ENCODE measurements at regions not wholly inside any gene's neighbourhood (a gene's known extent, or its start where the extent isn't known, plus 50 kb on each side); places are given as distances from the start of the nearest gene placed in this dataset.
"Not testable (repeated sequence)": the region's sequence is repeated elsewhere in the genome, so short reads cannot be mapped to it uniquely, and the experiment has no call there.

- TF ChIP-seq ZNF462 (CRISPR knock-in tag; IDR thresholded peaks at IDR 0.05) = no peak
- no peak for TF ChIP-seq STAT1 (IDR thresholded peaks at IDR 0.05; ENCODE audit: unreplicated experiment)
- no peak for TF ChIP-seq ETS1 (IDR thresholded peaks at IDR 0.05)
- no peak for TF ChIP-seq POLR2AphosphoS5 (IDR thresholded peaks at IDR 0.05; ENCODE audit: low read depth)
- no peak for TF ChIP-seq EZH2 (IDR thresholded peaks at IDR 0.05; ENCODE audit: low read depth, unreplicated experiment)
- no peak for TF ChIP-seq CREB1 (CRISPR knock-in tag; IDR thresholded peaks at IDR 0.05; ENCODE audit: low read depth)
- TF ChIP-seq EZH2phosphoT487 (IDR thresholded peaks at IDR 0.05; ENCODE audit: unreplicated experiment) = no peak
- TF ChIP-seq ZNF114 (CRISPR knock-in tag; IDR thresholded peaks at IDR 0.05) = no peak
These were observed 82.5 kb downstream of the GASK1B start (continued) for GRCh38 chr4:158090323-158090722.

GRCh38 chr4:158089897-158090296 is 82.9 kb downstream of the GASK1B start:
- not testable (repeated sequence) for H3K4me1 Mint-ChIP-seq; H4K20me1 ChIP-seq (replicated peaks; ENCODE audit: insufficient read depth); ATAC-seq; H3K27me3 ChIP-seq (ENCODE audit: insufficient read depth); H3K27ac Mint-ChIP-seq; H3K9me2 ChIP-seq (ENCODE audit: insufficient read depth); H3K36me3 Mint-ChIP-seq (ENCODE audit: low read depth); H3K27me3 Mint-ChIP-seq (ENCODE audit: insufficient read depth, low read depth, poor library complexity); H3K27ac ChIP-seq (ENCODE audit: low read depth); H2AFZ ChIP-seq; H3K4me3 ChIP-seq; H3K4me3 Mint-ChIP-seq; DNase-seq (ENCODE audit: low spot score); H3K4me1 ChIP-seq (ENCODE audit: insufficient read depth); H3K9me3 Mint-ChIP-seq; H3K36me3 ChIP-seq (ENCODE audit: insufficient read depth); H3K4me2 ChIP-seq; H3F3A ChIP-seq (replicated peaks; ENCODE audit: low read depth); H3K79me2 ChIP-seq (replicated peaks; ENCODE audit: insufficient read depth)
